Mammary epithelial cell (primary cell): ENCODE measurements at regions not wholly inside any gene's neighbourhood (a gene's known extent, or its start where the extent isn't known, plus 50 kb on each side); places are given as distances from the start of the nearest gene placed in this dataset.

Experiments used
- CTCF ChIP-seq, 2 donors: IDR thresholded peaks in 1 of 2; conservative IDR thresholded peaks in 1 of 2; 2 replicates each; pipeline ENCODE4 v1.5.1; 2011 to 2012; ENCODE audit warnings: inconsistent platforms in 2 of 2, low read length in 2 of 2, mild to moderate bottlenecking in 2 of 2, control low read depth in 1 of 2, low read depth in 1 of 2; ENCODE audit not compliant: insufficient read depth in 1 of 2; ENCODE audit errors: extremely low read depth in 1 of 2
- EZH2 ChIP-seq: IDR thresholded peaks from 2 replicates; pipeline ENCODE4 v1.6.1; 2012; ENCODE audit warnings: low read length, inconsistent platforms, borderline replicate concordance

- TF ChIP-seq CTCF (conservative IDR thresholded peaks at IDR 0.05 in 1 of 2, IDR thresholded peaks at IDR 0.05 in 1 of 2; ENCODE audit: extremely low read depth in 1 of 2, insufficient read depth in 1 of 2, low read depth in 1 of 2, low read length in 2 of 2) = no peak
- no peak for TF ChIP-seq EZH2
Measured at GRCh38 chr13:84230568-84230967, 348.3 kb upstream of the SLITRK1 start.
